HG03139 (cell line): ENCODE measurements at regions not wholly inside any gene's neighbourhood (a gene's known extent, or its start where the extent isn't known, plus 50 kb on each side); places are given as distances from the start of the nearest gene placed in this dataset.
"Not testable (repeated sequence)": the region's sequence is repeated elsewhere in the genome, so short reads cannot be mapped to it uniquely, and the experiment has no call there.

ENCODE experiments used
- ATAC-seq: cut with Tn5 transposase; IDR thresholded peaks from one replicate; pipeline ENCODE4 v1.9.1; 2021; ENCODE audit not compliant: unreplicated experiment

DNA sequence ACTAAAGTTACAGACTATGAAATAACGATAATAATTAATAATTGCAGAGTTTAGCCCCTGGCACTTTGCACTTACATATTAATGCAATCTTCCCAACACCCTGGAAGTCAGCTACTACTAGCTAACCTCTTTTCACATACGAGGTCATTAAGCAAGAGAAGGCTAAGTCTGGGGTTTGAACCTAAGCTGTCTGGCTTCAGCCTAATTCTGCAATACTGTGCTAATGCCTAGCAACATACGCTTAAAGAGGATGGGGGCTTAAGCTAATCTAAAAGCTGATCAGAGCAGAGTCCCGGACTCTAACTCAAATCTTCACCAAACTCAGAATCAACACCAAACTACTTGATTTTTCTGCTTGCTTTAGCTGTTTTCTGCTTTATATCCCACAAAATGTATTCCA, 168.7 kb upstream of the GNAI1 start:
- ATAC-seq, result no peak

DNA sequence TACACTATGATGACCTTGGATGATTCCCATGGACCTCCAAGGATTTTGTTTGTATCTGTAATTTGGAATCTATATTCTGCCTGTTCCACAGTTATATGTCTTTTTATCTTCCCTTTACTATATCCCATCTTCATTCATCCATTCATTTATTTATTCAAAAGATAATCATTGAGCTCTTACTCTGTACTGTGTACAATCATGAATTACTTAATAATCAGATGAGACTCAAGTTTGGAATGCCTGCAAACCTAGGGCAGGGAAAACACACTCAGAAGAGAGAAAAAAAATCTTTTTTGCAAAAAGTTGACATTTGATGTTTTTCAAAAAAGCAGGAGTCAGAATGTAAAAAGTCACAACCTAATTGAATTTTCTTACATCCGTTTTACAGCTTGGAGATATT, 170.2 kb upstream of the GNAI1 start:
- ATAC-seq, result no peak

DNA sequence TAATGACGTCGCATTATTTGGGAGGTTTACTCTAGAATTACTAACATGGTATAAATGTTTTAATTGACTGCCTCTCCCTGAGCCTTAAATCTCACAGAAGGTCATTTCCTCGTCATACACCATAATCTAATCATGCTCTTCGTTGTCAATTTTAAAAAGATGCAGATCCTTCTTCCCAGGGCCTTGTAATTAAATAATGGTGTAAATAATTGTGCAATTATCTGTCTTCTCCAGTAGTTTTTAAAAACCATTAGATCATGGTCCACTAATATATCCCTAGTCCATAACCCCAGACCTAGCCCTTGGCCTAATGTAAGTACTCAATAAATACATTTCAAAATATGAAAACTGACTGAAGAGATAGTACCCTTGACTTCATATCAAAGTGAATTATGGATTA, 181.5 kb upstream of the GNAI1 start:
- ATAC-seq, result no peak

DNA sequence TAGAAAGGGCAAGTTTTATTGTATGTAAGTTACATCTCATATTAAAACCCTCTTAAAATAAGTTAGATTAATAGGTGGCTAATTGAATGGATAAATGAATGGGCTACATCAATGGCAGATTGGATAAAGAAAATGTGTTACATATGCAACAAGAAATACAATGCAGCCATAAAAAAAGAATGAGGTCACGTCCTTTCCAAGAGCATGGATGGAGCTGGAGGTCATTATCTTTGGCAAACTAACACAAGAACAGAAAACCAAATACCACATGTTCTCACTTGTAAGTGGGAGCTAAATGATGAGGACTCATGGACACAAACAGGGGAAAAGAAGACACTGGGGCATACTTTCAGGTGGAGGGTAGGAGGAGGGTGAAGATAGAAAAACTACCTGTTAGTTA, 182.2 kb upstream of the GNAI1 start:
- ATAC-seq, result no peak

DNA sequence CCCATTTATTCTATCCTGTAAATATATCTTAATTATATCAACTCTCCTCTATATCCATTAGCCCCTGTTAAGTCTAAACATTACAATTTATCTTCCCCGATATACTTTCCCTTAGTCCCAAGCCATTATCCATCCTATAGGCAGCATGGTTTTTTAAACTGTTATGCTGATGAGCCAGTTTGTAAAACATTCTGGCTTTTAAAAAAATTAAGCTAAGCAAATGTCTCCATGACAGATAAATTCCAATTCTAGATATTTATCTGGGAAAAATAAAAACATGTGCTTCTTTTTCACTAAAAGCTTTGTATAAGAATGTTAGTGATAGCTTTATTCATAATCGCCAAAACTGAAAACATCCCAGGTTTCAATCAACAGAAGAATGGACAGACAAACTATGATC, 183.2 kb upstream of the GNAI1 start:
- ATAC-seq, result no peak

DNA sequence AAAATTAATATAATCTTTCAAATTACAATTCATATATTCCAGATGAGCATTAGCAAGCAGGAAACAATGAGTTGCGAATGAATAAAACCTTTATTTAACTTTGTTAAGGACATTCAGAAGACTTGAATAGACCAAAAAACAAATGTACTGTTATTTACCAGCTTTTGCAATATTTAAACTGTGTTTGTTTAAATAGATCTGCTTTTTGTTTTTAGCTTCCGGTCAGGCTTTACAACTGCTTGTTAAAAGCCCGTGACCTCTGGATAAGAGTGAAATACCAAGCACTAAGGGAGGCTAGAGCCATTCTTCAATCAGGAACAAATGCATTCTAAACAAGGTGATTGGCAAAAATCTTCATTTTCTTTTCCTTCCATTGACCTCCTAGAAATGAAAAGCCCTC, 184.9 kb upstream of the GNAI1 start:
- ATAC-seq, result no peak

DNA sequence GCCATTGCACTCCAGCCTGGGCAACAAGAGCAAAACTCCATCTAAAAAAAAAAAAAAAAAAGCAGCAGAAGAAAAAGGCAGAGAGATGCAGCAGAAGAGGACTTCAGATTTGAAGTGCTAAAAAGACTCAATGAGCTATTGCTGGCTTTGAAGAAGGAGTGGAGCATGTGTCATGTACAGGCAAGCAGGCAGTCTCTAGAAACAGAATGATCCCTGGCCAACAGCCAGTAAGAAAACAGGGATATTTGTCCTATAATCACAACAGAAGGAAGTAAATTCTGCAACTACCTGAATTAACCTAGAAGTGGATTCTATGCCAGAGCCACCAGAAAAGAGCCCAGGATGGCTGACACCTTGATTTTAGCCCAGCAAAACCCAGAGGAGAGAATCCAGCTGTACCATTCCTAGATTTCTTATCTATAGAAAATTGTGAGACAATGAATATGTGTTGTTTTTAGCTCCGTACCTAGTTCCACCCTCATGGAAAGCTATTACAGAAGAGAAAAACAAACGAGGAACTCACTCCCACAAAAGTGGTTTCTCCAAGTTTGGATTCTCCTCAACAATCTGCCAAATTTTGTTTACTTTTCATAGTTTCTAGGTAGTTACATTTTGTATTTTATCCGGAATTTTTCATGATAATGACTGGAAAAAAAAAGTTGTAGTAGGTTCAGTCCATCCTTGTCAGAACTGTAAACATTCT, 198.2 kb upstream of the GNAI1 start:
- no peak for ATAC-seq

DNA sequence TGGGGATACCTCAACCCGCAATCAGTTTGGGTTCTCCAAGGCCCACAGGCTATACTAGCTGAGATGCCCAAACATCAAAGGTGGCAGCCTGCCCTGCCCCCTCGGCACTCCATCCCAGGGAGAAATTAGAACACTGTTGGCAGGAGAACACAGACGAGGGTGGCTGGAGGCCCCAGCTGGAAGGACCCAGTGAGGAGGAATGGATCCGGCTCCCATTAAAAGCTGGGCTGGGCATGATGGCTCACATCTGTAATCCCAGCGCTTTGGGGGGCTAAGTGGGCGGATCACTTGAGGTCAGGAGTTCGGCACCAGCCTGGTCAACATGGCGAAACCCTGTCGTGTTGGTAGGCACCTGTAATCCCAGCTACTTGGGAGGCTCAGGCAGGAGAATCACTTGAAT, 199.9 kb upstream of the GNAI1 start:
- no peak for ATAC-seq

DNA sequence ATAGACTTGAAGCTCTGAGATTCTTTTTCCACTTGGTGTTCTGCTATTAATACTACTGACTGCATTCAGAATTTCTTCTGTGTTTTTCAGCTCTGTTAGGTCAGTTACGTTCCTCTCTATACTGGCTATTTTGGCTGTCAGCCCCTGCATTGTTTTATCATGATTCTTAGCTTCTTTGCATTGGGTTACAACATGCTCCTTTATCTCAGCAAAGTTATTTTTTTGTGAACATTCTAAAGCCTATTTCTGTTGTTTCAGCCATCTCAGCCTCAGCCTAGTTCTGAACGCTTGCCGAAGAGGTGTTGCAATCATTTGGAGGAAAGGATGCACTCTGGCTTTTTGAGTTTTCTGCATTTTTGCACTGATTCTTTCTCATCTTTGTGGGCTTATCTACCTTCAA, 201.5 kb upstream of the GNAI1 start:
- no peak for ATAC-seq

DNA sequence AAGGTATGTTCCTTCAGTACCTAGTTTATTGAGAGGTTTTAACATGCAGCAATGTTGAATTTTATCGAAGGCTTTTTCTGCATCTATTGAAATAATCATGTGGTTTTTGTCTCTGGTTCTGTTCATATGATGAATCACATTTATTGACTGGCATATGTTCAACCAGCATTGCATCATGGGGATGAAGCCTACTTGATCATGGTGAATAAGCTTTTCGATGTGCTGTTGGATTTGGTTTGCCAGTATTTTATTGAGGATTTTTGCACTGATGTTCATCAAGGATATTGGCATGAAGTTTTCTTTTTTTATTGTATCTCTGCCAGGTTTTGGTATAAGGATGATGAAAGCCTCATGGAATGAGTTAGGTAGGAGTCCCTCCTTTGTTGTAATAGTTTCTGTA, 204.0 kb upstream of the GNAI1 start:
- ATAC-seq, result no peak

DNA sequence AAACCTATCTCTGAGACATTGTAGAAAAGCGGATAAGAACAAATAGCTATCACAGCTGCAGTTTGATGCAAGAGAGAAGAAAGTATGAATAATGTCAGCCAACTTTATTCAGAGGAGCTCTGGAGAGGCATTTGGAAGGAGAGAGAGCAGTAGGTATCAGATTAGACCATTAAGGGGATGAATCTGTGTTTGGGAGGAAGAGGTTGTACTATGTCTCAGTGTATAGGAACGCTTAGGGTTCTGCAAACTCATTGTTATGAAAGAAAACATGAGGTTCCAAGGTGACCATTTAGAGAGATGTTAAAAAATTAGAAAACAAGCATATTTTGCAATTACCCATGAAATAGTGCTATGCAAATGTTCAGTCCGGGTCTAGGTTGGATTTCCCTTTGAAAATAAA, 207.5 kb upstream of the GNAI1 start:
- no peak for ATAC-seq

DNA sequence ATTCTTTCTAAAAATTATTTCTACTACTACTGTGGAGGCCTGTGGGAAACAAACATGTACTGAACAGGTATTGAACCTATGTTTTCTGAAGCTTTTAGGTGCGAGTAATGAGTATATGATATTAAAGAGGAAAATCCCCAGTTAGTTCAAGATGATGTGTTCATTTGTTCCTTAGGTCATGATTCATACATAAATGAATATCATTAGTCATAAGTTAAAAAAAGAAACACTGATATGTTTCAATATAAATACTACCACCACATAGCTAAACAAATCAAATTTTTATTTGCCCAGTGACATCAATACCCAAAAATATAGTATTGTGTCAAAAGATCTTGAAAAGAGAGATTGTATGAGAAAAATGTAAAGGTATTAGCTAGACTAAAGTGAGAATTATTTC, 210.7 kb upstream of the GNAI1 start:
- ATAC-seq, result no peak

DNA sequence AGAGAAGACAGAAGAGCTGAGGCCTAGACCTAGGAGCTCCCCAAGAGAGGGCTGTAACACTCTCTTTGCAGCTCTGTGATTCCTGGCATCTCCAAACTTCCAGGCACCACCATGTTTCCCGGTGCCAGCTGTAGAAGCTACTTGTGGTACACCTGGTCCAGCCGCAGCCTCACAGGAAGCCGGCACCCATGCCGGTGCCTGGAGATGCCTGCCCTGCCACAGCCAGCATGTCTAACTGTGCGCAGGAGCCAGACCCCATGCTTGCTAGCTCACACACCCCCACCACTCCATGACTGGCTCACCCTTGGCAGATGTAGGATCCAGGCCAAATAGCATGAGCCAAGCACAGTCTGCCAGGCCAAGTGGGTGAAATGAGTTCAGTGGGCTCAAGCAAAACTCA, 211.7 kb upstream of the GNAI1 start:
- ATAC-seq, result no peak

DNA sequence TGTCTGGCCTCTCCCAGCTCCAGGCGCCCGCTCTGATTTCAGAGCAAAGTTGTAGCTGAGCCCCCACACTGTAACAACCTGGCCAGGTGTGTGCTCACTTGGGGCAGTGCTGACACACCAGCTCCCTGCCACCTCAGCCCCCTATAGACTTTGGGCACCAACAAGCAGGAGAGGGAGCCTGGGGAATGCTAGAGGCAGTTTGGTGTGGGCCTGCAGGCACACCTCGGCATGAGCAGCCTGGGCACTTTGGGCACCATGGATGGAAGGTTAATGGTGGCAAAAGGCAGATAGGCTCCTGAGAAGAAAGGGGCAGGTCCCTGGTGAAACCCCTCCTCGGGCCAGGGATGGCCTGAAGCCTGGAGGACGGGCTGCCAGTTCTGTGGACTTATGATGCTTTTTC, 212.7 kb upstream of the GNAI1 start:
- no peak for ATAC-seq

DNA sequence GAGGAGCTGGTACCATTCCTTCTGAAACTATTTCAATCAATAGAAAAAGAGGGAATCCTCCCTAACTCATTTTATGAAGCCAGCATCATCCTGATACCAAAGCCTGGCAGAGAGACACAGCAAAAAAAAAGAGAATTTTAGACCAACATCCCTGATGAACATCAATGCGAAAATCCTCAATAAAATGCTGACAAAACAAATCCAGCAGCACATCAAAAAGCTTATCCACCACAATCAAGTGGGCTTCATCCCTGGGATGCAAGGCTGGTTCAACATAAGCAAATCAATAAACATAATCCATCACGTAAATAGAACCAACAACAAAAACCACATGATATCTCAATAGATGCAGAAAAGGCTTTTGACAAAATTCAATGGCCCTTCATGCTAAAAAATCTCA, 216.0 kb upstream of the GNAI1 start:
- ATAC-seq, result not testable (repeated sequence)

DNA sequence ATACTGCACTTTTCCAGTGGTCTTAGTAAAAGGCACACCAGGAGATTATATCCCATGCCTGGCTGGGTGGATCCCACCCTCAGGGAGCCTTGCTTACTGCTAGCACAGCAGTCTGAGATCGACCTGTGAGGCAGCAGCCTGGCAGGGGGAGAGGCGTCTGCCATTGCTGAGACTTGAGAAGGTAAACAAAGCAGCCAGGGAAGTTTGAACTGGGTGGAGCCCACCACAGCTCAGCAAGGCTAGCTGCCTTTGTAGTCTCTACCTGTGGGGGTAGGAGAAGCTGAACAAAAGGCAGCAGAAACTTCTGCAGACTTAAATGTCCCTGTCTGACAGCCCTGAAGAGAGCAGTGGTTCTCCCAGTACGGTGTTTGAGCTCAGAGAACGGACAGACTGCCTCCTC, 219.3 kb upstream of the GNAI1 start:
- ATAC-seq, result not testable (repeated sequence)

DNA sequence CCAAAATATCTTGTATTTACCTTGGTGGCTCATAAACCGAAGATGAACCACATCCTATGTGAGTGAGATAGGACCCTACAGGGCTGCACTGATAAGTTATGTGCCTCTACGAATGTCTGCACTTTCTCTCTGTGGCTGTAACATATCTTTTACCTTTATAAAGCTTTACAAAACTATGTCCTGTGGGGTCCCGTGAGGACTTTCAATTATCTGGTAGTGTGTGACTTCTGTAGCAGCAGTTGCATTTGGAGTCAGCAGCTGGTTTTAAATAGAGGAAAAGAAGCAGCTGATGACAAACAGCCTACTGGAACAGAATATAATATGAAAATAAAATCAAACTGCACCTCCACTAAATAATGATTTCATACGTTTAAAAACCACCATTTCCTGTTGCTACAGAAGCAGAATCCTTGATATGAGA, 222.4 kb upstream of the GNAI1 start:
- no peak for ATAC-seq

DNA sequence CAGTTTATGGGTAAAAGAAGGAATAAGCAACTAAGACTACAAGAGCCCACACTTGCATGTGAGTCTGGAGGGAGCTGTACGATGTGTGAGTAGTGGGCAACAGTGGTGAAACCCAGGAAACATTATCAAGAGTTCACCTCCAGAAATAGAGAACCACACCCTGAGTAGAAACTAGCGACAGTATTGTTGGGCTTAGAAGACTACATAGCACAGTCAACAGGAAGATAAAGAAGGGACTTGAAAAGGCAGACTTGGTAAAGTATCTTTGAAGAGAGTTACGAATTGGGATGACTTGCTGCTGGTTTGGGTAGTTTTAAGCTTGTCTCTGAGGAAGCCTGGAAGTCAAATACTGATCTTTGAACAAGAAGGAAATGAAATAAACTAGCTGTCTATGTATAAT, 223.2 kb upstream of the GNAI1 start:
- no peak for ATAC-seq

DNA sequence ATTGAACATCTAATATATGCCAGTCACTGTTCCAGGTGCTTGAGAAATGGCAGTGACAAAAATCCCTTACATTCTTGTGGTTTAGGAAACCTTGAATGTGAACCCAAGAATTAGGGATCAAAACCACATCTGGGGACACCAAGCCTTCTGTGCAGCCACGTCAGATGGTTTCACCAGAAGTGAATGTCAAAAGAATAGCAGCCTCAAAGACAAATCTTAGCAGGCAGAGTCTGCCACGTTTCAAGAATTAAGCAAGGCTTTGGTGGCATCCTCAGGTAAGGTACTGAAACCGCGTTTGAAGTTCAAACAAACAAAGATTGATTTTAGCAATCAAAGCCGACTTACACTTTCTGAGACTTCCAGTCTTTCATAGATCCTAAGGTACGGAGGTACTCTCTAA, 225.5 kb upstream of the GNAI1 start:
- no peak for ATAC-seq

DNA sequence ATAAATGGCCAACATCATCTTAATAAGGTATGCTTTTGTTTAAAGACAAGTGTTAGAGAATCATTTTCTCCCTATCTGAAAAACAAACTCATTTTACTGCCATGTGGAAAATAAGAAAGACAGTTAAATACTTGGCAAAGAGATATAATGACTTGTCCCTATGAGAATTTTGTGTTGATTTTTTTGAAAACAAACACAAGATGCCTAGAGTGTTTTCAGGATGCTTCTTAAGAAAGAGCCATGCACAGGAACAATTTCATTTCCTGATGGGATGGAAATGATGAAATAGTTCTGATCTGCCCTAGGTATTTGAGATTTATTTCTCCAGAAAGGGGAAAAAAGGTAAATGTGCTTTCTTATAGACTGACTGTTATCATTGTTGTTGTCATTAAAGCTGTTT, 237.5 kb upstream of the GNAI1 start:
- ATAC-seq, result no peak

DNA sequence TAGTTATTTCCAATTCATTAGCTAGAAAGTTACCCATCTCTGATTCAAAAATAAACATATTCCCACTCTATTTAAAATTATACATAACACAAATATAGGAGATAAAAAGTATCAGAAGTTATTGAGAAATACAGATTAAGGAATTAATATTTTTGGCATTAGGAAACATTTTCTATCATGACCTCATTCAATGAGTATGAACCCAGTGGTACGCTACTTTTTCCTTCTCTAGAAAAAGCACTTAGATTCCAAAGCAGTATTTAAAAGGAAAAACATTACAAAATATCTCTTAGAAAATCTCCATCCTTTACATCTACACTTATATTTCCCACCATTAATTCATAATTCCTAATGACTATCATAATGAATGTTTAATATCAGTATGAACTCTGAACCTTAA, 240.6 kb upstream of the GNAI1 start:
- ATAC-seq, result no peak

DNA sequence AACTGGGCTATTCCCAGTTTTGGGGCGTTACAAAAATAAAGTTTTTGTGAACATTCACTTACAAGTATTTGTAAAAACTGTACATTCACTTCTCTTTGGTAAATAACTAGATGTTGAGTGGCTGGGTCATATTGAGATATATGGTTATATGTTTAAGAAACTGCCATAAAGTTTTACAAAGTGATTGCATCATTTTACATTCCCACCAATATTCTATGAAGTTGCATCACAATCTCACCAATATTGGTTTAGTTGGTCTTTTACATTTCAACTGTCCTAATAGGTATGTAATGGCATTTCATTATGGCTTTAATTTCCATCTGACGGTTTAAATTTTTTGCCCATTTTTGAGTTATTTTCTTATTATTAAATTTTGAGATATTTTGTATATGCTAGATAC, 251.7 kb upstream of the GNAI1 start:
- ATAC-seq, result no peak

DNA sequence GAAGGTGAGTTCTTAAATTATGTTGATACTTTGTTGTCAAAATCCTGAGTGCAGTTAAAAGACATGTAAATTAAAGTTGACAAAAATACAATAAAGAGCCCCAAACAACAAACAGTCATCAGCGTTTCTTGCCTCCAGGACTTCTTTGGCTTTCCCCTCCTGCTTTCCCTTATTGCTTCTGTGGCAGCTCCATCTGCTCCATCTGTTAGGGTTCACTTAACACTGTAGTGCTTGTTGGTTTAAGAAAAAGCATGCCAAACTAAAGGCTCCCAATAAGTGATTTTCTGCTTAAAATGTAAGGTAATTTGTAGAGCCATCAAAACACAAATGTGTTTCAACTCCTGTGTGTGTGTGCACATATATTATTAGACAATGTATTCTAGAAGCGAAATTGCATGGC, 254.3 kb upstream of the GNAI1 start:
- no peak for ATAC-seq
